ENCODE measurements at regions not wholly inside any gene's neighbourhood (a gene's known extent, or its start where the extent isn't known, plus 50 kb on each side); places are given as distances from the start of the nearest gene placed in this dataset.

DNA sequence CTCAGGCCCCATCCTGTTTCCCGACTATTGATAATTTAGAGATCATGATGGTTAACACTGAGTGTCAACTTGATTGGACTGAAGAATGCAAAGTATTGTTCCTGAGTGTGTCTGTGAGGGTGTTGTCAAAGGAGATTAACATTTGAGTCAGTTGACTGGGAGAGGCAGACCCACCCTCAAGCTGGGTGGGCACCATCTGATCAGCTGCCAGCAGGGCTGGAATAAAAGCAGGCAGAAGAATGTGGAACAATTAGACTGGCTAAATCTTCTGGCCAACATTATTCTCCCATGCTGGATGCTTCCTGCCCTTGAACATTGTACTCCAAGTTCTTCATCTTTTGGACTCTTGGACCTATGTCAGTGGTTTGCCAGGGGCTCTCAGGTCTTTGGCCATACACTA is 1170.0 kb upstream of the CNTN5 start:
- no peak overlapping the region for H3K27ac Mint-ChIP-seq (ENCODE audit: unreplicated experiment)
- no peaks in the 10 kb centered on the region for H3K27me3 Mint-ChIP-seq (ENCODE audit: insufficient read depth, unreplicated experiment)
- TF ChIP-seq, protein P1, sequence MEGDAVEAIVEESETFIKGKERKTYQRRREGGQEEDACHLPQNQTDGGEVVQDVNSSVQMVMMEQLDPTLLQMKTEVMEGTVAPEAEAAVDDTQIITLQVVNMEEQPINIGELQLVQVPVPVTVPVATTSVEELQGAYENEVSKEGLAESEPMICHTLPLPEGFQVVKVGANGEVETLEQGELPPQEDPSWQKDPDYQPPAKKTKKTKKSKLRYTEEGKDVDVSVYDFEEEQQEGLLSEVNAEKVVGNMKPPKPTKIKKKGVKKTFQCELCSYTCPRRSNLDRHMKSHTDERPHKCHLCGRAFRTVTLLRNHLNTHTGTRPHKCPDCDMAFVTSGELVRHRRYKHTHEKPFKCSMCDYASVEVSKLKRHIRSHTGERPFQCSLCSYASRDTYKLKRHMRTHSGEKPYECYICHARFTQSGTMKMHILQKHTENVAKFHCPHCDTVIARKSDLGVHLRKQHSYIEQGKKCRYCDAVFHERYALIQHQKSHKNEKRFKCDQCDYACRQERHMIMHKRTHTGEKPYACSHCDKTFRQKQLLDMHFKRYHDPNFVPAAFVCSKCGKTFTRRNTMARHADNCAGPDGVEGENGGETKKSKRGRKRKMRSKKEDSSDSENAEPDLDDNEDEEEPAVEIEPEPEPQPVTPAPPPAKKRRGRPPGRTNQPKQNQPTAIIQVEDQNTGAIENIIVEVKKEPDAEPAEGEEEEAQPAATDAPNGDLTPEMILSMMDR (IDR thresholded peaks at IDR 0.05; ENCODE audit: insufficient read depth in 1 of 2, low read depth in 1 of 2, low read length in 1 of 2, severe bottlenecking in 1 of 2, unreplicated experiment in 1 of 2): no peak
- Histone ChIP-seq H3K36me3 (ENCODE audit: control insufficient read depth, insufficient read depth, low read length) (no peaks in the 10 kb centered on the region), H3K4me3 (ENCODE audit: low read depth, low read length) (no peak overlapping the region), H3K9me3 (no peaks in the 10 kb centered on the region), H3K4me1 (no peaks in the 10 kb centered on the region), H3K27me3 (replicated peaks; ENCODE audit: control insufficient read depth, insufficient read depth, low read length) (no peaks in the 10 kb centered on the region)
- ChIA-PET POLR2A (no interaction called here), CTCF (no interaction called here)
- BruUV-seq (replicated peaks): no TSS peak
- H3K36me3 Mint-ChIP-seq (ENCODE audit: insufficient read depth, unreplicated experiment): no peaks in the 10 kb centered on the region
- H3K9me3 Mint-ChIP-seq (ENCODE audit: unreplicated experiment): no peaks in the 10 kb centered on the region
- no peaks in the 10 kb centered on the region for H3K4me1 Mint-ChIP-seq (ENCODE audit: low read depth, unreplicated experiment)
- intact Hi-C loops (cut with micrococcal nuclease; ENCODE audit: unreplicated experiment): no loop called here
- no peak overlapping the region for H3K4me3 Mint-ChIP-seq (ENCODE audit: unreplicated experiment)
- DNase-seq: no peak

DNA sequence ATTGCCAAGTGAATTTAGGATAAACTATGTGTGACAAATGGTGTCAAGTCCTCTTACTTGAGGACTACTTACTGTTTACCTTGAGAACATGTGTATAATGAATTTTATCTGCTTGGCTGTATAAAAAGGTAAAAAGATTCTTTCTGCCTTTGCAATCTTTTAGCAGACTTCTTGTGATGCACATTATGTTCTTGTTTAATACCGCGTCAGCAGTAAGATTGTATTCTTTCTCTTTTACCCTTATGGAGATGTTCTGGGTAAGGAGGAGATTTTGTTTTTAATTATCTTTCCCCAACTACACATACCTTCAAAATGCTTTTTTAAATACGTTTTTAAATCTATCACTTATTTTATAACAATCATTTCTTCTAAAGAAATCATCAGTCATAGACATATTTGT is 1166.4 kb upstream of the CNTN5 start:
- intact Hi-C loops (cut with micrococcal nuclease; ENCODE audit: unreplicated experiment): no loop called here
- no TSS peak for BruUV-seq (replicated peaks)
- H3K27me3 ChIP-seq (replicated peaks; ENCODE audit: control insufficient read depth, insufficient read depth, low read length): no peaks in the 10 kb centered on the region
- CTCF ChIA-PET: no interaction called here
- H3K27ac Mint-ChIP-seq (ENCODE audit: unreplicated experiment): no peak overlapping the region
- no peaks in the 10 kb centered on the region for H3K36me3 ChIP-seq (ENCODE audit: control insufficient read depth, insufficient read depth, low read length)
- H3K4me3 ChIP-seq (ENCODE audit: low read depth, low read length): no peak overlapping the region
- no peaks in the 10 kb centered on the region for H3K9me3 Mint-ChIP-seq (ENCODE audit: unreplicated experiment)
- H3K36me3 Mint-ChIP-seq (ENCODE audit: insufficient read depth, unreplicated experiment): no peaks in the 10 kb centered on the region
- TF ChIP-seq, protein P1 (IDR thresholded peaks at IDR 0.05; ENCODE audit: insufficient read depth in 1 of 2, low read depth in 1 of 2, low read length in 1 of 2, severe bottlenecking in 1 of 2, unreplicated experiment in 1 of 2): no peak
- no peaks in the 10 kb centered on the region for H3K9me3 ChIP-seq
- no peaks in the 10 kb centered on the region for H3K4me1 ChIP-seq
- no peaks in the 10 kb centered on the region for H3K4me1 Mint-ChIP-seq (ENCODE audit: low read depth, unreplicated experiment)
- DNase-seq: no peak
- POLR2A ChIA-PET: no interaction called here
- H3K4me3 Mint-ChIP-seq (ENCODE audit: unreplicated experiment): no peak overlapping the region
- H3K27me3 Mint-ChIP-seq (ENCODE audit: insufficient read depth, unreplicated experiment): no peaks in the 10 kb centered on the region

DNA sequence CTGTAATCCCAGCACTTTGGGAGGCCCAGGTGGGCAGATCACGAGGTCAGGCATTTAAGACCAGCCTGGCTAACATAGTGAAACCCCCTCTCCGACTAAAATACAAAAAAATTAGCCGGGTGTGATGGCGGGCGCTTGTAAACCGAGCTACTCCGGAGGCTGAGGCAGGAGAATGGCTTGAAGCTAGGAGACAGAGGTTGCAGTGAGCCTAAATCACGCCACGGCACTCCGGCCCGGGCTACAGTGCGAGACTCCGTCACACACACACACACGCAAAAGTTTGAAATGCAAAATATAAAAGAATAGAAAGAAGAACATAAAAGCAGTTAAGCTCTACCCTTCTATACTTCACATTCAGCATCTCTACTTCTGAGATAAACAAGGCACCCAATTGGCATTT is 1165.9 kb upstream of the CNTN5 start:
- no peaks in the 10 kb centered on the region for H3K36me3 ChIP-seq (ENCODE audit: control insufficient read depth, insufficient read depth, low read length)
- POLR2A ChIA-PET: no interaction called here
- H3K4me1 ChIP-seq: no peaks in the 10 kb centered on the region
- CTCF ChIA-PET: no interaction called here
- Mint-ChIP-seq H3K36me3 (ENCODE audit: insufficient read depth, unreplicated experiment) (no peaks in the 10 kb centered on the region), H3K9me3 (ENCODE audit: unreplicated experiment) (no peaks in the 10 kb centered on the region), H3K27ac (ENCODE audit: unreplicated experiment) (no peak overlapping the region), H3K4me3 (ENCODE audit: unreplicated experiment) (no peak overlapping the region), H3K4me1 (ENCODE audit: low read depth, unreplicated experiment) (no peaks in the 10 kb centered on the region), H3K27me3 (ENCODE audit: insufficient read depth, unreplicated experiment) (no peaks in the 10 kb centered on the region)
- H3K9me3 ChIP-seq: no peaks in the 10 kb centered on the region
- no peak overlapping the region for H3K4me3 ChIP-seq (ENCODE audit: low read depth, low read length)
- intact Hi-C loops (cut with micrococcal nuclease; ENCODE audit: unreplicated experiment): no loop called here
- no peaks in the 10 kb centered on the region for H3K27me3 ChIP-seq (replicated peaks; ENCODE audit: control insufficient read depth, insufficient read depth, low read length)
- no peak for DNase-seq
- no TSS peak for BruUV-seq (replicated peaks)
- TF ChIP-seq, protein P1 (IDR thresholded peaks at IDR 0.05; ENCODE audit: insufficient read depth in 1 of 2, low read depth in 1 of 2, low read length in 1 of 2, severe bottlenecking in 1 of 2, unreplicated experiment in 1 of 2): no peak
